HG02798 (cell line): ENCODE measurements at regions not wholly inside any gene's neighbourhood (a gene's known extent, or its start where the extent isn't known, plus 50 kb on each side); places are given as distances from the start of the nearest gene placed in this dataset.
"Not testable (repeated sequence)": the region's sequence is repeated elsewhere in the genome, so short reads cannot be mapped to it uniquely, and the experiment has no call there.

Experiments
- ATAC-seq: cut with Tn5 transposase; IDR thresholded peaks from one replicate; pipeline ENCODE4 v1.9.1; 2021; ENCODE audit warnings: mild to moderate bottlenecking; ENCODE audit not compliant: unreplicated experiment, poor library complexity

DNA sequence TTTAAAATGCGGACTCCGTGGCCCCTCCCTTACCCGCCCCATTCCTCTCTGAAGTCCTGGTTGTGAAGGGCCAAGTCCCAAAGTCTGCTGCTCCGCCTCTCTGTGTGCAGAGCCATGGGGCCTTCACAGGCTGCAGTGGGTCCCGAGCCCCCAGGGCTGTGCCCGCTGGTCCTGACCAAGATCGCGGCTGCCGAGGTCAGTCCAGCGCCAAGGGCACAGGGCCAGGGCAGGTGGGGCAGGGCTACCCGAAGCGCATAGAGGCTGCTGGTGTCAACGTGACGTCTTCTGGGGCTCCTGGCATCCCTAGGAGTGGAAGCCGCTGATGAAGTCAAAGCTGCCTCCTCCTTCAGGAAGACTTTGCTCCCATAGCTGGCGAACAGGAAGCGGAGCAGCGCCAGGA lies 858.8 kb downstream of the TUBA3C start:
- ATAC-seq: not testable (repeated sequence)

DNA sequence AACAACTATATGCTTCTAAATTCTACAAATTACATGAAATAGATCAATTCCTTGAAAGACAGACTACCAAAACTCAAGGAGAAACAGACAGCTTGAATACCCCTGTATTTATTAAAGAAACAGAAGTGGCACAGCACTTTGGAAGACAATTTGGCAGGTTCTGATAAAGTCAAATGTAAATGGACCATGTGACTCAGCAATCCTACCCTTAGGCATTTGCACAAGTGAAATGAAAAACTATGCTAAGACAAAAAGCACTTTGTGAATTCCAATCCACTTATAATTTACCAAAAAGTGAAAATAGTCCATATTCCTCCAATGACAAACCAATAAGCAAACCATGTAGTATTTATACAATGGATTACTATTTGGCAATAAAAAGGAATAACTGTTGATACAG lies 862.0 kb downstream of the TUBA3C start:
- ATAC-seq: not testable (repeated sequence)

DNA sequence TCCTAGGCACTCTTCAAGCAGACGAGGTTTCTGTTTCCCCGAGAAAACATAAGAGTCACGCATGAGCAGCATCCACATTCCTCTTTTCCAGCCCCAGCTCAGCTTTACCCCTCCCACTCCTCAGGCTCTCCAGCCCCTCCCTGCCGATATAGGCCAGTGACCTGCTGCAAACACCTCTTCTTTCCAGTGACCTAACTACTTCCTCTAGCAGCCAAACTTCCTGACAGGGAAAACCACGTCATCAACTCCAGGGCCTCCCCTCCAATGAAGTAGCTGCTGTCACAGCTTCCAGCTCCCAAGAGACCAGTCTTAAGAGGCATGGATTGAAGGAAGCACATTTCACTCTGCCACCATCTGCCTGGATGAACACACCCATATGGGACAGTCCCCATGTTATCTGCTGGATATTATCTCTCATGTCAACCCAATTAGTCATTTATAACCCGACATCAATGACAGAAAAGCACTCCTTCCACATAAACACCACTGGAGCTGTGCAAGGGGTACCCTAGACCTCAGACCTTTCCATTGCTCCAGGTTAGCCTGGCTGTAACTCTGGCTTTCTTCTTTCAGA lies 878.3 kb downstream of the TUBA3C start:
- ATAC-seq: not testable (repeated sequence)

- ATAC-seq: not testable (repeated sequence)
Observed at GRCh38 chr13:18300968-18301367, 880.7 kb downstream of the TUBA3C start.

DNA sequence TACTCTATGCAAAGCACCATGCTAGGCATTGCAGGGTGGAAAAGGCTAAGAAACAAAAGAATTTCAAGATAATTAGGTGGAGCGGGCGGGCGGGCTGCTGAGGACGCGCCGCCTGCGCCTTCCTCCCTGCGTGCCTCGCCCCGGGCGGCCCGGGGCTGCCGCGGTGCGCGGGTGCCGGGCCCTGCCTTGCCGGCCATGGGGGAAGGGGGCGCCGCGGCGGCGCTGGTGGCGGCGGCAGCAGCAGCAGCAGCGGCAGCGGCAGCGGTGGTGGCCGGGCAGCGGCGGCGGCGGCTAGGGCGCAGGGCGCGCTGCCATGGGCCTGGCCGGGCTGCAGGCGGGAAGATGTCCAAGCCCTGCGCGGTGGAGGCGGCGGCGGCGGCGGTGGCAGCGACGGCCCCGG lies 884.3 kb downstream of the TUBA3C start:
- ATAC-seq: not testable (repeated sequence)

- not testable (repeated sequence) for ATAC-seq
Observed at GRCh38 chr13:18296617-18297016, 885.0 kb downstream of the TUBA3C start.

DNA sequence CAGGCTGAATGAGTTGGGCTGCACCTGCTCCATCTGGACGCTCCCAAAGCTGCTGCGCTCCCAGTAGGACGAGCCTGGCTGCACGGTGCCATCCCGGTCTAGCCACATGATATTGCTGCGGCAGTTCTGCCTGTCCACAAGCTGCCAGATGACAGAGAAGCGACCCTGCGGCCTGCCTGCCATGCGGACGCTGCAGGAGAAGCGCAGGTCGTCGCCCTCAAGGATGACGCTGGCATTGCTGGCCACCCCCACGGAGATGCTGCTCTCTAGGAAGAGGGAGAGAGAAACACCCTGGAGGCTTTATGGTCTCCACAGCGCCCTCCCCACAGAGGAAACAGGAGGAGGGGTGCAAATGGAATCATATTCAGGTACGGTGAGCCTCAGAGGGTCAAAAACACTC lies 887.3 kb downstream of the TUBA3C start:
- ATAC-seq: not testable (repeated sequence)

GRCh38 chr13:18286848-18287247 lies 894.8 kb downstream of the TUBA3C start:
- ATAC-seq: not testable (repeated sequence)

- ATAC-seq: not testable (repeated sequence)
Observed at GRCh38 chr13:18285663-18286062, 896.0 kb downstream of the TUBA3C start.

- not testable (repeated sequence) for ATAC-seq
Observed at GRCh38 chr13:18284040-18284439, 897.6 kb downstream of the TUBA3C start.

DNA sequence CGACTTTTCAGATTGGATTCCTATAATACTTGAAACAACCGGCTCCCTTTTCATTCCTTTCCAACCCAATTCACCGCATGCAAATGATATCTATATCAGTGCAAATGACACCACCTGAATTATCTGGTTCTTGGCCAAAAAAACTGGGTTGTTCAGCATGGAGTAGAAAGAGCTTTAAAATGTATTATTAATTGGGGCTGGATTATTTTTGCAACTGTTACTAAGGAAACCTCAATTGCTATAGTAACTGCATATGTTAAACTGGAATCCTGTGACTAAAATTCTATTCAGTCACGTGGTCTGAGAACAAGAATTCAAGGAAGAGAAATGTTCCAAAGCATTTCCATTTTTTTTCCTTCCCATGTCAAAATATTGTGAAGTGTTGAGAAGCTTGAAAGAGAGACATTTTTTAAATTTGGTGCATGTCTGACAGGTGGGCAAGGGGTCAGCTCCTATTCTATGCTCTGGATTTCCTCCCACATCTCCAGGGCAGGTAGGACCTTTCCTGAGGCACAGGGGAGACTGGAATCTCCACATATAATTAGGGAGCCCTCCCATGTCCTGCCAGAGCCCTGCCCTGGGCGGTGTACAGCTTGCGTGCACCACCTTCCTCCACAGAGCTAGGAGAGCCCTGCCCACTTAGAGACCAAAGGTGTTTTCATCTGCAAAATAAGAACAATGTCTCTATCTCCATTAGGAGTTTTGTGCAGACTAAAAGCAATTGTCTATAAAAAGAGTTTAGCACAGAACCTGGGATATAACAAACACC lies 899.6 kb downstream of the TUBA3C start:
- ATAC-seq: not testable (repeated sequence)

GRCh38 chr13:18280904-18281828 lies 900.5 kb downstream of the TUBA3C start:
- ATAC-seq: not testable (repeated sequence)

DNA sequence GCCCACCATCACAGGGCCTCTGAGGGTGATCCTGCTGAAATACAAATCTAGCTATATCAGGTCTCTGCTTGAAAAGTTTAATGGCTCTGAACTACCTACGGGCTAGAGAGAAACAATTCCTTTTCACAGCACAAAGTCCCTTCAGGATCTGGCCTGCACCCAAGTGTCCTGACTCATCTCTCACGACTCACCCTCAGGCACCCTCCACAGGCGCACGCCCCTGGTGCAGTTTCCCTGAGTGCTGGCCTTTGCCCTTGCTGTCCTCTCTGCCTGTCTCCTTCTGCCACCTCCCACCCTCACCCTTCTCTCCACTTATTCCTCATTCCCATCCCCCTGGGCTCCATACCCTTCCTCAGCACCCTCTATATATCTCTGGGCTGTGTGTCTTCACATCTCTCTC lies 901.7 kb downstream of the TUBA3C start:
- ATAC-seq: not testable (repeated sequence)

DNA sequence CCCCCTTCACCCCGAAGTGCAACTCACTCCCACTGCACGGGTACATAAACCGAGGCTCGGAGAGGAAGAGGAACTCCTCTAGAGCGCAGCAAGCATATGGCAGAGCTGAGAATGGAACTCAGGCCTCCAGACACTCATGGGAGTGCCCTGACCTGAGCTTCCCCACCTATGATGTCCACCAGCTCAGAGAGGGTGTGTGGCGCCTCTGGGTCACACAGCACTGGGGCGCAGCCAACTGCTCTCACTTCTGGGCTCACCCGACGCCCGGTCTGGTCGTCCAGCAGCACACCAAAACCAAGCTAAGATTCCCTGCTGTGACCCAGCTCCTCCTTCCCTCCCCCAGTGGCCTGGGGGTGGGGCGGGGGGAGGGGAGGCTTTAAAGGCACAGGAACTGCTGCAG lies 904.3 kb downstream of the TUBA3C start:
- not testable (repeated sequence) for ATAC-seq

GRCh38 chr13:18276280-18276679 lies 905.3 kb downstream of the TUBA3C start:
- not testable (repeated sequence) for ATAC-seq

DNA sequence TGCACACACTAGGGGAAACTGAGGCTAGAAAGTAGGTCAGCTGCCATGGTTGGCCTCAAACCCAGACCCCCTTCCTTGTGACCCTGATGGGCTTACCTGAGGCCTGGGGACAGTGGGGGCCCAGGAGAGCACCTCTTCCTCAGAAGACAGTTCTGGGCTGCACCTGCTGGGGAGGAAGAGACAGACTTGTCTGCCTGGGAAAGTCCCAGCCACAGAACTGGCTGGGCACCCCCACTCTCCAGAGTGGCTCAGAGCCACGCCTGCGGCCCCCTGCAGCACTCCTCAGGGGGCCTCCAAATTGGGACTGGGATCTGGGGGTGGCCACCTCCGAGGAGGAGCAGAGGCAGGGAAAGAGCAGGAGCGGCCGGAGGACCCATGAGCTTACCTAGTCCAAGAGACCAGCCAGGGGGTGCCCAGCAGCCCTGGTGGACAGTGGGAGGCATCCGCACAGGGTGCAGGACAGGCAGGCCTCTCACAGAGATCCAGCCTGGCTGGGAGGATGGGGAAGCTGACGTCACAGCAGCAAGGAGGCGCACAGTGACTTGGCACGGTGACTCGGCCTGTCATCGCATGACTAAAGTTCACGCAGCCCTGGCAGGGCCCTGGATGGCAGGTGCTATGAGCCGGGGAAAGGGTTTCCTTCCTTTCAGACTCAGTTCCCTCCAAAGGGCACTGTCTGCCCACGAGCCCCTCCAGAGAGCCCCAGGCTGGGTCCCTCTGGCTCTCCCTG lies 907.7 kb downstream of the TUBA3C start:
- ATAC-seq: not testable (repeated sequence)

DNA sequence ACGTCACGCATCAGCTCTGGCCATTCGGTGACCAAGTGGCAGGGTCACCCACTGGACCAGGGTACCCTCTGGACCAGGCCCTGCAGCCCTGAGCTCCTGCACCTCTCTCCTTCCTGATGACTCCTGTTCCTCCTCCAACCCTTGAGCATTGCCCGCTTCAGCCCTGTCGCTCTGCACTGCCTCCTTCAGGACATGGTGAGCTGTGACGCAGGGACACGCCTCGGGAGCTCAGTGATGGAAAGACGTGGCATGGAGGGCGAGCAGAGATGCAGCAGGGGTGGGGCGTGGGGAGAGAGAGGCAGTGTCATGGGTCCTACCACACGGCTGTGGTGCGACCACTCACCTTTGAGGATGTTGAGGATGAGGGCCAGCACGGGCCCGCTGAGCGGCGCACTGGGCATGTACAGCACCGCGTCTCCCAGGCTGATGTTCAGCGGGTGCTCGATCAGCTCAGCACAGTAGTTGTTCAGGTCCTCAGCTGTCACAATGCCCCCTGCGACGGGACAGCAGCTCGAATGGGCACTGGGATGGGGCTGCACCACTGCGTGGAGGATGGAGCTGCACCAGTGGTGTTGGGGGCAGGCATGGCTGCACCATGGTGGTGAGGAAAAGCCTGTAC lies 922.7 kb downstream of the TUBA3C start:
- ATAC-seq: not testable (repeated sequence)

DNA sequence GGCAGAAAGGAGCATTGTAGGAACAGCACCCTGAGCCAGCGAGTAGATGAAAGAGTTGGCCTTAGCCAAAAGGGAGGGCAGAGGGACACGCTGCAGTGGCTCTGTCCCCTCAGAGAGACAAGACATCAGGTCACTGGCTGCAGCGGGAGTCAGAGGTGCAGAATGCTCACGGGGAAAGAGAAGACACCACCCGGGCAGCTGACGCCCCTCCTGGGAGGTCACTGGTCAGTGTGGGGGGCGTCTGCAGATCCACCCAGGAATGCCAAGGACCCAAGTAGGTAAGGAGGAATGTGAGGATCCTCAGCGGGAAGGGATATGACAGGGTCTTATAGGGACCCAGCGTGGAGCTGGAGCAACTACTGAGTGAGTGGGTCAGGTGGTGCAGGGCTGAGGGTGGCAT lies 923.9 kb downstream of the TUBA3C start:
- ATAC-seq: not testable (repeated sequence)

DNA sequence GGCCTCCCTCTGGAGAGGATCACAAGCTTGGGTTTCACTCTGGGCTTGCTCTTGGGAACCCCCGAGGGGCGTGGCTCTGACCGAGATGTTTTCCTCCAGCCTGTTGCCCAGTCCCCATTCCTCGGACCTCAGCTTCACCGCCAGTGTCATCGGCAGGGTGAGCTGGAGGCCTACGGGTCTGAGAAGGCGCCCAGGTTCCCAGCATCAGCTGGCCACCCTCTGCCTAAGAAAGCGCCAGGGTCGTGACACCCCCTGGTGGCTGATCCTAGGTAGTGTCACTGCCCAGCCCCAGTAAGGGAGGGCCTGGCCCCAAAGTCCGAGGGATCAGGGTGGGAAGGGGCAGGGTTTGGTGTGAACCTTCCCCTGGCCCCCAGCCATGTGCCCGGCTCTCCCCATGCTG lies 928.8 kb downstream of the TUBA3C start:
- not testable (repeated sequence) for ATAC-seq
